K562 (cell line): ENCODE measurements at regions not wholly inside any gene's neighbourhood (a gene's known extent, or its start where the extent isn't known, plus 50 kb on each side); places are given as distances from the start of the nearest gene placed in this dataset.
A peak's percentile ranks its signal among the peaks of the same experiment; 100 is the strongest.

Source experiments
- DPF2 ChIP-seq: fragments of 450-650 bp; IDR thresholded peaks from 2 replicates; pipeline ENCODE4 v1.6.1; 2016
- HNRNPK ChIP-seq: fragments of 200-400 bp; formaldehyde crosslinking; IDR thresholded peaks from one replicate; pipeline ENCODE4 v1.6.1; 2018; ENCODE audit warnings: mild to moderate bottlenecking, low read depth, low read length; ENCODE audit not compliant: poor library complexity, severe bottlenecking
- MTA1 ChIP-seq: fragments of 450-650 bp; IDR thresholded peaks from 2 replicates; pipeline ENCODE4 v1.6.1; 2017; ENCODE audit warnings: borderline replicate concordance
- MXI1 ChIP-seq: IDR thresholded peaks from 2 replicates; pipeline ENCODE4 v1.6.1; 2011; ENCODE audit warnings: low read depth, mild to moderate bottlenecking, improper control_type of control experiment, low read length
- PHB ChIP-seq: fragments of 250-450 bp; sonication (Bioruptor Pico); IDR thresholded peaks from 2 replicates; pipeline ENCODE4 v1.5.0; 2021
- PRMT5 ChIP-seq: sonication (generic); formaldehyde crosslinking; IDR thresholded peaks from 2 replicates; pipeline ENCODE4 v1.5.0; 2020; ENCODE audit warnings: missing genetic modification reagents
- SIRT6 ChIP-seq: IDR thresholded peaks from one replicate; pipeline ENCODE4 v1.6.1; 2012; ENCODE audit warnings: low read depth, mild to moderate bottlenecking, control low read depth, inconsistent platforms, low read length, moderate library complexity
- SOX6 ChIP-seq: fragments of 450-650 bp; IDR thresholded peaks from 2 replicates; pipeline ENCODE4 v1.6.1; 2014; ENCODE audit warnings: mild to moderate bottlenecking
- SP2 ChIP-seq: IDR thresholded peaks from 2 replicates; pipeline ENCODE4 v1.6.1; 2011; ENCODE audit warnings: mild to moderate bottlenecking, low read depth, low read length, moderate library complexity; ENCODE audit not compliant: poor library complexity, severe bottlenecking; ENCODE audit errors: extremely low read depth
- TEAD4 ChIP-seq, 2 experiments: sonication (generic) in 1 of 2; formaldehyde crosslinking in 1 of 2; IDR thresholded peaks; 2 replicates each; pipeline versions ENCODE4 v1.6.1 to v1.8.0; 2012 to 2022; ENCODE audit warnings: borderline replicate concordance in 1 of 2, inconsistent platforms in 1 of 2, low read length in 1 of 2, mild to moderate bottlenecking in 1 of 2, missing genetic modification reagents in 1 of 2
- ZNF23 ChIP-seq: fragments of 250-450 bp; sonication (Bioruptor Pico); IDR thresholded peaks from 2 replicates; pipeline ENCODE4 v1.4.0; 2020; ENCODE audit warnings: mild to moderate bottlenecking
- ZNF239 ChIP-seq: fragments of 250-450 bp; sonication (Bioruptor Pico); IDR thresholded peaks from 2 replicates; pipeline ENCODE4 v1.4.0; 2020; ENCODE audit warnings: mild to moderate bottlenecking
- ZNF75A ChIP-seq: fragments of 450-650 bp; formaldehyde crosslinking; IDR thresholded peaks from 2 replicates; pipeline ENCODE4 v1.4.0; 2020; ENCODE audit warnings: mild to moderate bottlenecking
- ZNF766 ChIP-seq: fragments of 200-800 bp; sonication (Bioruptor generic); conservative IDR thresholded peaks from 2 replicates; pipeline ENCODE4 v1.6.1; 2016; ENCODE audit warnings: missing genetic modification characterization, missing compliant biosample characterization
- TF ChIP-seq, protein P1 (sequence below): fragments of 450-650 bp; IDR thresholded peaks from 2 replicates; pipeline ENCODE4 v1.6.1; 2017; ENCODE audit warnings: antibody characterized with exemption, mild to moderate bottlenecking
- TF ChIP-seq, protein P2 (sequence below): fragments of 250-450 bp; sonication (Bioruptor Pico); IDR thresholded peaks from 2 replicates; pipeline ENCODE4 v1.6.1; 2021; ENCODE audit warnings: mild to moderate bottlenecking
- TF ChIP-seq, protein P3 (sequence below): fragments of 450-650 bp; IDR thresholded peaks from 2 replicates; pipeline ENCODE4 v1.6.1; 2017; ENCODE audit warnings: mild to moderate bottlenecking, moderate library complexity
- TF ChIP-seq, protein P4 (sequence below): IDR thresholded peaks from 2 replicates; pipeline ENCODE4 v1.6.1; 2011; ENCODE audit not compliant: insufficient read length; ENCODE audit errors: extremely low read depth
- TF ChIP-seq, protein P5 (sequence below): sonication (generic); formaldehyde crosslinking; IDR thresholded peaks from 2 replicates; pipeline ENCODE4 v1.8.0; 2022; ENCODE audit warnings: missing genetic modification reagents, mild to moderate bottlenecking, borderline replicate concordance
- TF ChIP-seq, protein P6 (sequence below): sonication (generic); formaldehyde crosslinking; IDR thresholded peaks from 2 replicates; pipeline ENCODE4 v1.4.0; 2020; ENCODE audit warnings: mild to moderate bottlenecking, missing genetic modification reagents

DNA sequence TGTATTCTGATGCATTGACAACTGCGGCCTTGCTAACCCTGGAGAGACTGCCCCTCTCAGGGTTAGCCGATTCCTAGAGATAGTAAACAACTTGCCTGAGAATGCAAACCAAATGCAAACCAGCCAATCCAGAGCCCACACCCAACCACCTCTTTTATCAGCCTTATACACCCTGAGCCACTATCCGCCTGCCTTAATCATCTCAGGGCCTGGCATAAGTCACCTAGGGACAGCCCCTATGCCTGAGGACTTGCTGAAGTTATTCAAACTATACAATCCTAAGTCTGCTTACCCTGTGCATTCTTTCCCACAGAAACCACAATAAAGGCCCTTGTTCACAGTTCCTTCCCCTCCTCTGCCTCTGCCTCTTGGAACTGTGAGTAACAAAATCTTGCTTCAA, 177.2 kb downstream of the KCNA5 start (continued):
- TF ChIP-seq, protein P1, sequence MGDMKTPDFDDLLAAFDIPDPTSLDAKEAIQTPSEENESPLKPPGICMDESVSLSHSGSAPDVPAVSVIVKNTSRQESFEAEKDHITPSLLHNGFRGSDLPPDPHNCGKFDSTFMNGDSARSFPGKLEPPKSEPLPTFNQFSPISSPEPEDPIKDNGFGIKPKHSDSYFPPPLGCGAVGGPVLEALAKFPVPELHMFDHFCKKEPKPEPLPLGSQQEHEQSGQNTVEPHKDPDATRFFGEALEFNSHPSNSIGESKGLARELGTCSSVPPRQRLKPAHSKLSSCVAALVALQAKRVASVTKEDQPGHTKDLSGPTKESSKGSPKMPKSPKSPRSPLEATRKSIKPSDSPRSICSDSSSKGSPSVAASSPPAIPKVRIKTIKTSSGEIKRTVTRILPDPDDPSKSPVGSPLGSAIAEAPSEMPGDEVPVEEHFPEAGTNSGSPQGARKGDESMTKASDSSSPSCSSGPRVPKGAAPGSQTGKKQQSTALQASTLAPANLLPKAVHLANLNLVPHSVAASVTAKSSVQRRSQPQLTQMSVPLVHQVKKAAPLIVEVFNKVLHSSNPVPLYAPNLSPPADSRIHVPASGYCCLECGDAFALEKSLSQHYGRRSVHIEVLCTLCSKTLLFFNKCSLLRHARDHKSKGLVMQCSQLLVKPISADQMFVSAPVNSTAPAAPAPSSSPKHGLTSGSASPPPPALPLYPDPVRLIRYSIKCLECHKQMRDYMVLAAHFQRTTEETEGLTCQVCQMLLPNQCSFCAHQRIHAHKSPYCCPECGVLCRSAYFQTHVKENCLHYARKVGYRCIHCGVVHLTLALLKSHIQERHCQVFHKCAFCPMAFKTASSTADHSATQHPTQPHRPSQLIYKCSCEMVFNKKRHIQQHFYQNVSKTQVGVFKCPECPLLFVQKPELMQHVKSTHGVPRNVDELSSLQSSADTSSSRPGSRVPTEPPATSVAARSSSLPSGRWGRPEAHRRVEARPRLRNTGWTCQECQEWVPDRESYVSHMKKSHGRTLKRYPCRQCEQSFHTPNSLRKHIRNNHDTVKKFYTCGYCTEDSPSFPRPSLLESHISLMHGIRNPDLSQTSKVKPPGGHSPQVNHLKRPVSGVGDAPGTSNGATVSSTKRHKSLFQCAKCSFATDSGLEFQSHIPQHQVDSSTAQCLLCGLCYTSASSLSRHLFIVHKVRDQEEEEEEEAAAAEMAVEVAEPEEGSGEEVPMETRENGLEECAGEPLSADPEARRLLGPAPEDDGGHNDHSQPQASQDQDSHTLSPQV = 0 out of 2 replicates have a peak, but pooled peaks have one; percentile 19
- TF ChIP-seq, protein P2, sequence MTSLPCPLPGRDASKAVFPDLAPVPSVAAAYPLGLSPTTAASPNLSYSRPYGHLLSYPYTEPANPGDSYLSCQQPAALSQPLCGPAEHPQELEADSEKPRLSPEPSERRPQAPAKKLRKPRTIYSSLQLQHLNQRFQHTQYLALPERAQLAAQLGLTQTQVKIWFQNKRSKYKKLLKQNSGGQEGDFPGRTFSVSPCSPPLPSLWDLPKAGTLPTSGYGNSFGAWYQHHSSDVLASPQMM (CRISPR knock-in tag) = no peak
- TF ChIP-seq PHB (CRISPR knock-in tag) = no peak
- TF ChIP-seq MXI1 = no peak
- no peak for TF ChIP-seq SIRT6
- TF ChIP-seq, protein P3, sequence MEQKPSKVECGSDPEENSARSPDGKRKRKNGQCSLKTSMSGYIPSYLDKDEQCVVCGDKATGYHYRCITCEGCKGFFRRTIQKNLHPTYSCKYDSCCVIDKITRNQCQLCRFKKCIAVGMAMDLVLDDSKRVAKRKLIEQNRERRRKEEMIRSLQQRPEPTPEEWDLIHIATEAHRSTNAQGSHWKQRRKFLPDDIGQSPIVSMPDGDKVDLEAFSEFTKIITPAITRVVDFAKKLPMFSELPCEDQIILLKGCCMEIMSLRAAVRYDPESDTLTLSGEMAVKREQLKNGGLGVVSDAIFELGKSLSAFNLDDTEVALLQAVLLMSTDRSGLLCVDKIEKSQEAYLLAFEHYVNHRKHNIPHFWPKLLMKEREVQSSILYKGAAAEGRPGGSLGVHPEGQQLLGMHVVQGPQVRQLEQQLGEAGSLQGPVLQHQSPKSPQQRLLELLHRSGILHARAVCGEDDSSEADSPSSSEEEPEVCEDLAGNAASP = peak; percentile 58
- TF ChIP-seq PRMT5 (CRISPR knock-in tag) = no peak
- TF ChIP-seq, protein P4, sequence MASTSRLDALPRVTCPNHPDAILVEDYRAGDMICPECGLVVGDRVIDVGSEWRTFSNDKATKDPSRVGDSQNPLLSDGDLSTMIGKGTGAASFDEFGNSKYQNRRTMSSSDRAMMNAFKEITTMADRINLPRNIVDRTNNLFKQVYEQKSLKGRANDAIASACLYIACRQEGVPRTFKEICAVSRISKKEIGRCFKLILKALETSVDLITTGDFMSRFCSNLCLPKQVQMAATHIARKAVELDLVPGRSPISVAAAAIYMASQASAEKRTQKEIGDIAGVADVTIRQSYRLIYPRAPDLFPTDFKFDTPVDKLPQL = no peak
- TF ChIP-seq ZNF766 (CRISPR knock-in tag) = no peak
- no peak for TF ChIP-seq ZNF239 (CRISPR knock-in tag)
- no peak for TF ChIP-seq ZNF23 (CRISPR knock-in tag)
- peak; percentile 46; the same call in 1 of the 2 replicates for TF ChIP-seq DPF2
- TF ChIP-seq TEAD4 (IDR thresholded peaks at IDR 0.05; ENCODE audit: low read length) = peak; percentile 26; the same call in 1 of the 2 replicates
- TF ChIP-seq TEAD4 (CRISPR knock-in tag; IDR thresholded peaks at IDR 0.05; ENCODE audit: borderline replicate concordance) = no peak
- TF ChIP-seq SP2 = no peak
- no peak for TF ChIP-seq HNRNPK
- TF ChIP-seq SOX6 = peak; percentile 45; the same call in 1 of the 2 replicates
- TF ChIP-seq, protein P5, sequence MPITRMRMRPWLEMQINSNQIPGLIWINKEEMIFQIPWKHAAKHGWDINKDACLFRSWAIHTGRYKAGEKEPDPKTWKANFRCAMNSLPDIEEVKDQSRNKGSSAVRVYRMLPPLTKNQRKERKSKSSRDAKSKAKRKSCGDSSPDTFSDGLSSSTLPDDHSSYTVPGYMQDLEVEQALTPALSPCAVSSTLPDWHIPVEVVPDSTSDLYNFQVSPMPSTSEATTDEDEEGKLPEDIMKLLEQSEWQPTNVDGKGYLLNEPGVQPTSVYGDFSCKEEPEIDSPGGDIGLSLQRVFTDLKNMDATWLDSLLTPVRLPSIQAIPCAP (CRISPR knock-in tag) = no peak
- TF ChIP-seq, protein P6, sequence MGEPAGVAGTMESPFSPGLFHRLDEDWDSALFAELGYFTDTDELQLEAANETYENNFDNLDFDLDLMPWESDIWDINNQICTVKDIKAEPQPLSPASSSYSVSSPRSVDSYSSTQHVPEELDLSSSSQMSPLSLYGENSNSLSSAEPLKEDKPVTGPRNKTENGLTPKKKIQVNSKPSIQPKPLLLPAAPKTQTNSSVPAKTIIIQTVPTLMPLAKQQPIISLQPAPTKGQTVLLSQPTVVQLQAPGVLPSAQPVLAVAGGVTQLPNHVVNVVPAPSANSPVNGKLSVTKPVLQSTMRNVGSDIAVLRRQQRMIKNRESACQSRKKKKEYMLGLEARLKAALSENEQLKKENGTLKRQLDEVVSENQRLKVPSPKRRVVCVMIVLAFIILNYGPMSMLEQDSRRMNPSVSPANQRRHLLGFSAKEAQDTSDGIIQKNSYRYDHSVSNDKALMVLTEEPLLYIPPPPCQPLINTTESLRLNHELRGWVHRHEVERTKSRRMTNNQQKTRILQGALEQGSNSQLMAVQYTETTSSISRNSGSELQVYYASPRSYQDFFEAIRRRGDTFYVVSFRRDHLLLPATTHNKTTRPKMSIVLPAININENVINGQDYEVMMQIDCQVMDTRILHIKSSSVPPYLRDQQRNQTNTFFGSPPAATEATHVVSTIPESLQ = no peak
- no peak for TF ChIP-seq MTA1
- TF ChIP-seq ZNF75A = no peak
